ENCODE measurements at regions not wholly inside any gene's neighbourhood (a gene's known extent, or its start where the extent isn't known, plus 50 kb on each side); places are given as distances from the start of the nearest gene placed in this dataset.

DNA sequence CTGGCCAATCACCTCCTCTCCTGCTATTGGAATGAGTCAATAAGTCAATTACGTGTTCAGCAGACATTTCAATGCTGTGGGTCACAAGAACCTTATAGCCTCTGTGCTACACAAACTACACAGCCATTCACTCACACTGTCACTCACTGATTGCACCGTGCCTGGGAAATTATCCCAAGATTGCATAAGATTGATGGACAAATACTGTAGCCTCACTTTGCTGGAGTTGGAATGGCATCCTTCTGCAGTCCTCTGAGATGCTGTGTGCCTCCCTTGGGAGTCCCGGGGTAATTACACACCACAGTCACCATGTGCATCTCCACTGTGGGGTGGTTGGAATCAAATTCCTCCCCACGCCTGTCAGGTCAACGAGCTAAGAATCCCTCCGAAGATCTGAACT lies 358.7 kb upstream of the MGMT start:
- H3K27ac ChIP-seq (ENCODE audit: low read length), result no peak overlapping the region
- H3K4me3 ChIP-seq (ENCODE audit: low read length), result no peak overlapping the region
- H2AFZ ChIP-seq (ENCODE audit: low read depth, low read length), result no peak overlapping the region
- H3K9ac ChIP-seq (ENCODE audit: low read length), result no peak overlapping the region
- H3K36me3 ChIP-seq (ENCODE audit: insufficient read depth, low read length), result no peaks in the 10 kb centered on the region
- H3K4me2 ChIP-seq (ENCODE audit: low read length), result no peak overlapping the region
- H3K9me3 ChIP-seq (ENCODE audit: low read length), result no peaks in the 10 kb centered on the region
- H4K20me1 ChIP-seq (ENCODE audit: insufficient read depth), result no peaks in the 10 kb centered on the region
- no peaks in the 10 kb centered on the region for H3K79me2 ChIP-seq (replicated peaks; ENCODE audit: insufficient read depth, low read length)
- no peaks in the 10 kb centered on the region for H3F3A ChIP-seq (ENCODE audit: insufficient read depth, low read length, poor library complexity, severe bottlenecking)
- TF ChIP-seq, protein P1, sequence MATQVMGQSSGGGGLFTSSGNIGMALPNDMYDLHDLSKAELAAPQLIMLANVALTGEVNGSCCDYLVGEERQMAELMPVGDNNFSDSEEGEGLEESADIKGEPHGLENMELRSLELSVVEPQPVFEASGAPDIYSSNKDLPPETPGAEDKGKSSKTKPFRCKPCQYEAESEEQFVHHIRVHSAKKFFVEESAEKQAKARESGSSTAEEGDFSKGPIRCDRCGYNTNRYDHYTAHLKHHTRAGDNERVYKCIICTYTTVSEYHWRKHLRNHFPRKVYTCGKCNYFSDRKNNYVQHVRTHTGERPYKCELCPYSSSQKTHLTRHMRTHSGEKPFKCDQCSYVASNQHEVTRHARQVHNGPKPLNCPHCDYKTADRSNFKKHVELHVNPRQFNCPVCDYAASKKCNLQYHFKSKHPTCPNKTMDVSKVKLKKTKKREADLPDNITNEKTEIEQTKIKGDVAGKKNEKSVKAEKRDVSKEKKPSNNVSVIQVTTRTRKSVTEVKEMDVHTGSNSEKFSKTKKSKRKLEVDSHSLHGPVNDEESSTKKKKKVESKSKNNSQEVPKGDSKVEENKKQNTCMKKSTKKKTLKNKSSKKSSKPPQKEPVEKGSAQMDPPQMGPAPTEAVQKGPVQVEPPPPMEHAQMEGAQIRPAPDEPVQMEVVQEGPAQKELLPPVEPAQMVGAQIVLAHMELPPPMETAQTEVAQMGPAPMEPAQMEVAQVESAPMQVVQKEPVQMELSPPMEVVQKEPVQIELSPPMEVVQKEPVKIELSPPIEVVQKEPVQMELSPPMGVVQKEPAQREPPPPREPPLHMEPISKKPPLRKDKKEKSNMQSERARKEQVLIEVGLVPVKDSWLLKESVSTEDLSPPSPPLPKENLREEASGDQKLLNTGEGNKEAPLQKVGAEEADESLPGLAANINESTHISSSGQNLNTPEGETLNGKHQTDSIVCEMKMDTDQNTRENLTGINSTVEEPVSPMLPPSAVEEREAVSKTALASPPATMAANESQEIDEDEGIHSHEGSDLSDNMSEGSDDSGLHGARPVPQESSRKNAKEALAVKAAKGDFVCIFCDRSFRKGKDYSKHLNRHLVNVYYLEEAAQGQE (IDR thresholded peaks at IDR 0.05; ENCODE audit: borderline replicate concordance), result no peak
- H3K27me3 ChIP-seq (ENCODE audit: insufficient read depth, low read depth, low read length), result no peaks in the 10 kb centered on the region
- H3K9me2 ChIP-seq (ENCODE audit: insufficient read depth, low read length), result no peaks in the 10 kb centered on the region

DNA sequence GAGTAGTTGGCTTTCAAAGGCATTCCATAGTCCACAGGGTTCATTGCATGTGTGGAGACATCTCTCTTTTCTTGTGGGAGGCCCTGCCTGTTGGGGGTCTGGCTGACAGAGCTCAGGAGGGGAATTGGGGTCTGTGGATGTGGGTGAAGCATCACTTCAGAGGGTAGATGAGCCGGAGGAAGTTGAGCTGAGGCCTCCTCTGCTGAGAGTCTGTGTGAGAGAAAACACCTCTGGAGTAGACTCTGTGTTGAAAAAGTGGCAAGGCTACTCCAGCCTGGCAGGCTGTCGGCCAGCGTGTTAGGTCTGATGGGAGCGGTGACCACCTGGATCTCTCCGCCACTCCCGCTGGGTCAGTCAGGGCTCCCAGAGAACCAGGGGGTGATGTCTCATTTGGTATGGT lies 358.0 kb upstream of the MGMT start:
- no peaks in the 10 kb centered on the region for H4K20me1 ChIP-seq (ENCODE audit: insufficient read depth)
- H3K27me3 ChIP-seq (ENCODE audit: insufficient read depth, low read depth, low read length), result no peaks in the 10 kb centered on the region
- no peak overlapping the region for H3K27ac ChIP-seq (ENCODE audit: low read length)
- TF ChIP-seq SMC3 (conservative IDR thresholded peaks at IDR 0.05; ENCODE audit: poor library complexity) (no peak), EZH2 (IDR thresholded peaks at IDR 0.05; ENCODE audit: borderline replicate concordance, insufficient read depth, low read length, poor library complexity, severe bottlenecking) (no peak), EP300 (conservative IDR thresholded peaks at IDR 0.05; ENCODE audit: poor library complexity, severe bottlenecking) (no peak), POLR2AphosphoS5 (IDR thresholded peaks at IDR 0.05) (no peak), RAD21 (conservative IDR thresholded peaks at IDR 0.05) (no peak), MXI1 (conservative IDR thresholded peaks at IDR 0.05; ENCODE audit: poor library complexity, severe bottlenecking) (no peak), TAF1 (IDR thresholded peaks at IDR 0.05; ENCODE audit: low read depth) (no peak)
- TF ChIP-seq, protein P1 (IDR thresholded peaks at IDR 0.05; ENCODE audit: borderline replicate concordance), result no peak
- TF ChIP-seq, protein P2, sequence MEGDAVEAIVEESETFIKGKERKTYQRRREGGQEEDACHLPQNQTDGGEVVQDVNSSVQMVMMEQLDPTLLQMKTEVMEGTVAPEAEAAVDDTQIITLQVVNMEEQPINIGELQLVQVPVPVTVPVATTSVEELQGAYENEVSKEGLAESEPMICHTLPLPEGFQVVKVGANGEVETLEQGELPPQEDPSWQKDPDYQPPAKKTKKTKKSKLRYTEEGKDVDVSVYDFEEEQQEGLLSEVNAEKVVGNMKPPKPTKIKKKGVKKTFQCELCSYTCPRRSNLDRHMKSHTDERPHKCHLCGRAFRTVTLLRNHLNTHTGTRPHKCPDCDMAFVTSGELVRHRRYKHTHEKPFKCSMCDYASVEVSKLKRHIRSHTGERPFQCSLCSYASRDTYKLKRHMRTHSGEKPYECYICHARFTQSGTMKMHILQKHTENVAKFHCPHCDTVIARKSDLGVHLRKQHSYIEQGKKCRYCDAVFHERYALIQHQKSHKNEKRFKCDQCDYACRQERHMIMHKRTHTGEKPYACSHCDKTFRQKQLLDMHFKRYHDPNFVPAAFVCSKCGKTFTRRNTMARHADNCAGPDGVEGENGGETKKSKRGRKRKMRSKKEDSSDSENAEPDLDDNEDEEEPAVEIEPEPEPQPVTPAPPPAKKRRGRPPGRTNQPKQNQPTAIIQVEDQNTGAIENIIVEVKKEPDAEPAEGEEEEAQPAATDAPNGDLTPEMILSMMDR (IDR thresholded peaks at IDR 0.05; ENCODE audit: poor library complexity, severe bottlenecking), result no peak
- H3K9me3 ChIP-seq (ENCODE audit: low read length), result no peaks in the 10 kb centered on the region
- H3K4me2 ChIP-seq (ENCODE audit: low read length), result no peak overlapping the region
- no peak overlapping the region for H2AFZ ChIP-seq (ENCODE audit: low read depth, low read length)
- no peaks in the 10 kb centered on the region for H3K9me2 ChIP-seq (ENCODE audit: insufficient read depth, low read length)
- H3K9ac ChIP-seq (ENCODE audit: low read length), result no peak overlapping the region
- no peaks in the 10 kb centered on the region for H3F3A ChIP-seq (ENCODE audit: insufficient read depth, low read length, poor library complexity, severe bottlenecking)
- H3K4me3 ChIP-seq (ENCODE audit: low read length), result no peak overlapping the region
- no peaks in the 10 kb centered on the region for H3K79me2 ChIP-seq (replicated peaks; ENCODE audit: insufficient read depth, low read length)
- no peaks in the 10 kb centered on the region for H3K36me3 ChIP-seq (ENCODE audit: insufficient read depth, low read length)
